NCI-H524 treated with DMSO at 0.1 percent for 48 hours (cell line): ENCODE measurements at regions not wholly inside any gene's neighbourhood (a gene's known extent, or its start where the extent isn't known, plus 50 kb on each side); places are given as distances from the start of the nearest gene placed in this dataset.

ENCODE experiments used
- DNase-seq: peaks from one replicate; lab custom pipeline; 2025; lab: John Stamatoyannopoulos, UW

- no peak for DNase-seq
These were observed 50.3 kb downstream of the NAV1 start for GRCh38 chr1:201589186-201589585.

- DNase-seq = no peak
These were observed 51.5 kb downstream of the NAV1 start for GRCh38 chr1:201590474-201590873.

- DNase-seq = no peak
These were observed 52.4 kb downstream of the NAV1 start for GRCh38 chr1:201591348-201591747.

DNA sequence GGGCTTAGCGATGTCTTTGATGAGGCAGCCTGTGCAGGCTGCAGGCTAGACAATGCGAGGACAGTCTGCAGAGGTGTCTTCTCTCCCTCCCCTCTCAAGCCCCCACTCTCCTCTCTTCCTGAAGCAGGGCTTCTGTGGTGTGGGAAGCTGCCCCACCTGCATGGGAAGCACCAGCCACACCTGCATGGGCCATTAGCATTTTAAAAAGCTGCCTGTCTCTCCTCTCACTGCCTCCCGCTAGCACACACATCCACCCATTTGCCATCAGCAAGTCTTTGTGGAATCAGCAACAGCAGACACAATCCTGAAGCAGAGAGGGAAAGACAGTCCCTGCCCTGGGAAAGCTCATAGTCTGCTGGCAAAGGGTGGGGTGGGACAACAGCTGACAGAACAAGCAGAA, 53.1 kb downstream of the NAV1 start:
- DNase-seq = no peak

DNA sequence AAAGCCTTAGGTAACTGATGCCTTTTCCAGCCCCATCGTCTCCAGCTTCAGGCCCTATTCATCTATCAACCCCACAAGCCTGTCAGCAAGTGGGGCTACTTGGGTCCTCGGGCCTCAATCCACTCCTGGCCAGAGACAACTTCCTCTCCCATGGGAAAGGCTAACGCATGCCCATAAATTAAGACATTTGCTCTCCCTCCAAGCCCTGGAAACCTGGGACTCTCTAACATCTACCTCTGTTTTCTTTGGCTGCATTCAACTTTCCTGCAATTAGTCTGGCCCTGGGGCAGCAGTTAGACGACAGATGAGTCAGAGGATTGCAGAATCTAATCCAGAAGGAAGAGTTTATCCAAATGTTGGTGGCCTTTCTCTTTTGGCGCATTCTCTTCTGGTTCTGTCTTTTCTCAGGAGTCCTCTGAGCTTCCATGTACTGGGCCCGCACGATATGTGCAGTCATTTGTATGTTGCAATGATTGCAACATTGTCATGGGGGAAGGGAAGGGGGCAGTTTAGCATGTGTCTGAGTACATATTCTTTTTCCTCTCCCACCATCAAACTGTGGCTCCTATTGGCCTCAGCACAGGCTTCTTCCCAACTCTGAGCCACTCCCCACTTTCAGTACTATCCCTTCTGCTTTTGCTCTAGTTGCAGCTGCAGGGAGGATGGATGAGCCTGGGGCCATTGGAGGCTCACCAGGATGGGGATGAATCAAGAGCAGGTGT, 54.4 kb downstream of the NAV1 start:
- no peak for DNase-seq

DNA sequence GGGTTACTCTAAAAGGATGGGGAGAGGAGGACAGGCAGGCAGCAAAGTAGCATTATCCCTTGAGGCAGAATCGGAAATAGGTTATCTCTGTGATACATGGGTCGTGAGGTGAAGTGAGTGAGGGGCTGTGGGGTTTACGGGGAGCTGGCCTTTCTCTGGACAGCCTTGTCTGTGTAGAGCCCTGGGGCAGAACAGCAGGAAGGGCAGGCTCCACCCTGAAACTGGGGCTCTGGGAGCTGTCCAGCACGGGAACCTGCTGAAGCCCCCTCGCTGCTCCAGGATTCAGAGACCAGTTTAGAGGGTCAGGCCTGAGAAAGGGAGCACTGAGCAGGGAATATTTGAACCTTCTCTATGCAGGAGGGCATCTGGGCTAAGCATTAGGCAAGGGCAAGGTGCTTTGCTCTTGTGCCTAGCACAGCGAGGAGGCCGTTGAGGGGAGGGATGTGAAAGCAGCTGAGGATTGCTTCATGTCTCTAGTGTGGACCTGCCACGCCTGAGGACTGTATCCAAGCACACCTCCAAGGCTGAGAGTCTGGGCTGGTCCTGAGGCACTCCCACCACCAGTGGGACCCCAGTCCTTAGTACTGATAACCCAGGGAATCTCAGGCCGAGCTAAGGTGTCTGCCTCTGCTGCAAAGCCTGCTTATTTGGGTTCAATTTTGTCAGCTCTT, 55.8 kb downstream of the NAV1 start:
- no peak for DNase-seq

GRCh38 chr1:201595381-201595780, 56.5 kb downstream of the NAV1 start:
- DNase-seq = no peak

- DNase-seq = no peak
These were observed 57.4 kb downstream of the NAV1 start for GRCh38 chr1:201596101-201596868.

- DNase-seq = peak; percentile 33
These were observed 58.8 kb downstream of the NAV1 start for GRCh38 chr1:201597551-201598230.

DNA sequence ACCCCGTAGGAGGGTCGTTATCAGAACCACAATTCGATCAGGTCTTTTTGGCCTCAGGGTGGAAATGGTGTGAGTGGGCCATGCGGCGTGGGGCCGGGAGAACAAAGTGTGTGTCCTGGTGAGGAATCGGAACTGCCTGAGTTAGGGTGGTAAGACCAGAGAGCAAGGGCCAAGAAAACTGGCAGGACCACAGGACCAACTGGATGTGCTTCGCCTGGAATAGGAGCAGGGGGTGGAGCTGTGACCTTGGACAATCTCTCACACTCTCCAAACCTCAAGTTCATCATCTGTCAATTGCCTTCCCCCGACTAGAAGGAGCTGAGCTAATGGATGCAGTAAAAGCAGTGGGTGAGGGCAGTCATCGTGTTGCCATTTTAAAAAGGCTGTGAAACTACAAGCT, 59.5 kb downstream of the NAV1 start:
- no peak for DNase-seq

- DNase-seq = no peak
These were observed 60.0 kb downstream of the NAV1 start for GRCh38 chr1:201598973-201599372.

- no peak for DNase-seq
These were observed 60.6 kb downstream of the NAV1 start for GRCh38 chr1:201599548-201599947.

GRCh38 chr1:201602413-201603265, 63.7 kb downstream of the NAV1 start:
- no peak for DNase-seq

GRCh38 chr1:201603613-201604232, 64.8 kb downstream of the NAV1 start:
- no peak for DNase-seq

DNA sequence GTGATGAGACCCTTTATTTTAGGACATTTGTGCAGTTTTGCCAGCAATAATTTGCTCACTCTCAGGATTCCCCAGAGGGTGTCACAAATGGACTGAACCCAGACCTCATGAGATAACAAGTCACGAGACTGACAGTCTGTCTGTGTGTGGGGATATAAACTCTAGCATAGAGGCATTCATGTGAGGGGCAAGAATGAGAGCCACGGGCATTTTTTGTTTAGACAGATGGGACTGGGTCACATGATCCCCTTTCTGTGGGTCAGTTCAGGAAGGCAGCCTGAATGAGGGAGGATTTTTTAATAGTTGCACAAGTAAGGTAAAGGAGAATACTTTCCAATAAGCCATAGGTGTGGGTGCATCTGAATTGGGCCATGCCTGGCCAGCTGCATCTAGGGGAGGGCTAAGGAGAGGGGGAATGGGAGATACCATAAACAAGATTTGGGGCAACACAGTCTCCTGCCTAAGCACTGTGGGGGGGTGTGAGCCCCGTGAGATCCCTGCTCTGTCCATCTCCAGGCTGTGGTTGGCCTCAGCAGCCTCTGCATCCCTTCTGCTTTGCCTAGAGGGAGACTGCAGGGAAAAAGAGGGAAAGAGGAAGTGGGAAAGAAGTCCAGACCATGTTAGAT, 66.6 kb downstream of the NAV1 start:
- no peak for DNase-seq

DNA sequence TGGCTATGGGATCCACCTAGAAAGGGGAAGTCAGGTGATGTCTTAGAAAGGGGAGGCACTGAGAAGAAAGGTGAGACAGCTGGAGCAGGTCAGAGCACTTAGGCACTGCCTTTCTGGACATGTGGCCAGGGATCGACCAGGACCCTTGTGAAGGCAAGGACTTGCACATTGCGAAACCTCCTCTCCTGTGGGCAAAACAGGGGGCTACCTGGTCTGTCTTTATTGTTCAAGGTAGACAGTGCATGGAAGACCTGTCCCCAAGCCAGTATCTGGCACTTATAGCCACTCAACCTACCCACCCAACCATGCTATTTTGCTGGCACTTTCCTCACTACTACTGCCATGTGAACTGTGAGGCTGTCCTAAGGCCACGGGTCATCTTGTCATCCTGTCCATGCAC, 67.2 kb downstream of the NAV1 start:
- DNase-seq = no peak

DNA sequence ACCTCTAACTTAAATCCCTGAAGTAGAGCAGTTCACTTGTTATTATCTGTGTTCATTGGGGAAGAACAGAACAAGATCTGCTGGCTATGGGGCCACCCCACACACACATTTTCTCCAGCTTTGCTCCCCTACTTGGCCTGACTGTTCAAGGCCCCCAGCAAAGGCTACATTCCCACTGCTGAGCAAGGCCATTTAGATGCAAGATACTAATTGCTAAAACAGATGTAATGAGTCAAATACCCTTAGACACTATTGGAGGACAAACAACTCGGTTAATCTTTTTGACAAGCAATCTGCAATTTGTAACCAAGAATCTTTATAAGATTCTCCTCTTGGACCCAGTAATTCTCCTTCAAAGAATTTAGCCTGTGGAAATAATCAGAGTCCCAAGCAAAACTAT, 67.7 kb downstream of the NAV1 start:
- no peak for DNase-seq

GRCh38 chr1:201608635-201609395, 69.9 kb downstream of the NAV1 start:
- DNase-seq = no peak

- no peak for DNase-seq
These were observed 70.9 kb downstream of the NAV1 start for GRCh38 chr1:201609661-201610318.
